OCI-LY7 (cell line): ENCODE measurements at regions not wholly inside any gene's neighbourhood (a gene's known extent, or its start where the extent isn't known, plus 50 kb on each side); places are given as distances from the start of the nearest gene placed in this dataset.

ENCODE experiments used
- CTCF ChIP-seq: fragments of 200-600 bp; sonication (generic); conservative IDR thresholded peaks from 2 replicates; pipeline ENCODE4 v1.5.1; 2014; ENCODE audit warnings: mild to moderate bottlenecking, antibody characterized with exemption, low read length, moderate library complexity, mixed read lengths
- EZH2phosphoT487 ChIP-seq: fragments of 200-600 bp; sonication (generic); IDR thresholded peaks from 2 replicates; pipeline ENCODE4 v1.6.1; 2018; ENCODE audit warnings: low read depth, borderline replicate concordance, mild to moderate bottlenecking, mixed run types, antibody characterized with exemption, low read length, moderate library complexity, mixed read lengths

- TF ChIP-seq CTCF: no peak
- no peak for TF ChIP-seq EZH2phosphoT487
Observed at GRCh38 chr1:87246436-87246835, 82.2 kb upstream of the LMO4 start.
